ENCODE measurements at regions not wholly inside any gene's neighbourhood (a gene's known extent, or its start where the extent isn't known, plus 50 kb on each side); places are given as distances from the start of the nearest gene placed in this dataset.
"Not testable (repeated sequence)": the region's sequence is repeated elsewhere in the genome, so short reads cannot be mapped to it uniquely, and the experiment has no call there.

DNA sequence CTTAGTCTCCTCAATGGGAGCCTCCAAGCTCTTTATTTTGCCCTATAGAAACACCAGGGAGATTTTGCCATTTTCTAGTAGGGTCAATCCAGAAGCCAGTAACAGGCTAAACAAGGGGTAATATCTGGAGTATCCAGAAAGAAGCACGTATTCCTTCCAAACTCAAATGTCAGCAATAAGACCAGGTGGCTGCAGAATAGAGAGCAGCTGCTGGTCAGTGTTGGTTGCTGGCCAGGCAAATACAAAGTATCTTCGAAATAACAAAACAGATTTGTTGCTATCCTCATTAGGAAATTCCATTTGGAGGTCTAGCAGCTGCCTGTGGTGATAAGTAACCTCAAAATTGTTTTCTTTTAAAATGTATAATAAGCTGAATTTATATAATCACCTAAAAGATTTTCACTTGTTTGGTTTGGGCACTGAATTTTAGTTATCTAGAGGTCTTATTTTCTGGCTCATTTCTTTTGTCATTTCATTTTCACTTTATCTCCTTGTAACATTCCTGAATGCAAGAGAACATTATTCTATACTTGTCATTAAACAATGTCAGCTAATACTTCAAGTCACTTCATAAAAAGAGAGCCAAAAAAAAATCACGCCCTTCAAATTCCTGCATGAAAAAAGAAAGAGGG, 320.6 kb downstream of the DTHD1 start:
- in situ Hi-C loops (cut with HindIII; ENCODE audit: low sequenced_read_pairs), result no loop called here
- no peak for DNase-seq (ENCODE audit: low read depth)
- H3K4me3 ChIP-seq (ENCODE audit: low read depth, low read length), result no peak overlapping the region
- TF ChIP-seq, protein P1, sequence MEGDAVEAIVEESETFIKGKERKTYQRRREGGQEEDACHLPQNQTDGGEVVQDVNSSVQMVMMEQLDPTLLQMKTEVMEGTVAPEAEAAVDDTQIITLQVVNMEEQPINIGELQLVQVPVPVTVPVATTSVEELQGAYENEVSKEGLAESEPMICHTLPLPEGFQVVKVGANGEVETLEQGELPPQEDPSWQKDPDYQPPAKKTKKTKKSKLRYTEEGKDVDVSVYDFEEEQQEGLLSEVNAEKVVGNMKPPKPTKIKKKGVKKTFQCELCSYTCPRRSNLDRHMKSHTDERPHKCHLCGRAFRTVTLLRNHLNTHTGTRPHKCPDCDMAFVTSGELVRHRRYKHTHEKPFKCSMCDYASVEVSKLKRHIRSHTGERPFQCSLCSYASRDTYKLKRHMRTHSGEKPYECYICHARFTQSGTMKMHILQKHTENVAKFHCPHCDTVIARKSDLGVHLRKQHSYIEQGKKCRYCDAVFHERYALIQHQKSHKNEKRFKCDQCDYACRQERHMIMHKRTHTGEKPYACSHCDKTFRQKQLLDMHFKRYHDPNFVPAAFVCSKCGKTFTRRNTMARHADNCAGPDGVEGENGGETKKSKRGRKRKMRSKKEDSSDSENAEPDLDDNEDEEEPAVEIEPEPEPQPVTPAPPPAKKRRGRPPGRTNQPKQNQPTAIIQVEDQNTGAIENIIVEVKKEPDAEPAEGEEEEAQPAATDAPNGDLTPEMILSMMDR (IDR thresholded peaks at IDR 0.05; ENCODE audit: low read depth, low read length, missing control alignments), result no peak

DNA sequence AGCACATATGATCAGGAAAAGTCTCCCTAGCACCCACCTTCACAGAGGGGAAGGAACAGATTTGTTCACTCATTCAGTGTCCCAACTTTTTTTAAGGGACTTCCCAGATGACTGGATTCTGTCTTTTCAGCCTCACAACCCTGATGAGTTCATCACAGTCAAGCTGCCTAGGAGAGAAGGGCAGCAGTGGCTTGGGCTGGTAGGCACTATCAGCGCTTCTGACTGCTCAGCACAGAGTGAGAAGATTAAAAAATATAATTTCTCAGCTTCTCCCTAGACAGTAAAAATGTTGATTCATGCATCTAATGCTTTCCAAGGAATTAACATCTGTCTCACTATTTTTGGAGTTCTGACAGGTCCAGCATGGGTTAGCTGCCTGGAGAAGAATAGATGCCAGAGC, 328.2 kb downstream of the DTHD1 start:
- TF ChIP-seq, protein P1 (IDR thresholded peaks at IDR 0.05; ENCODE audit: low read depth, low read length, missing control alignments), result no peak
- in situ Hi-C loops (cut with HindIII; ENCODE audit: low sequenced_read_pairs), result no loop called here
- DNase-seq (ENCODE audit: low read depth), result no peak
- H3K4me3 ChIP-seq (ENCODE audit: low read depth, low read length), result no peak overlapping the region

DNA sequence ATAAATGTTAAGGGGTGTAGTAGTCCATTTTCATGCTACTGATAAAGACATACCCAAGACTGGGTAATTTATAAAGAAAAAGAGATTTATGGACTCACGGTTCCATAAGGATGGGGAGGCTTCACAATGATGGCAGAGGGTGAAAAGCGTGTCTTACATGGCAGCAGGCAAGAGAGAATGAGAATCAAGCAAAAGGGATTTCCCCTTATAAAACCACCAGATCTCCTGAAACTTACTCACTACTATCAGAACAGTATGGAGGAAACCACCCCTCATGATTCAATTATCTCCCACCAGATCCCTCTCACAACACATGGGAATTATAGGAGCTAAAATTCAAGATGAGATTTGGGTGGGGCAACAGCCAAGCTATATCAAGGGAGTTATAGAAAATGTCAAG, 329.2 kb downstream of the DTHD1 start:
- H3K4me3 ChIP-seq (ENCODE audit: low read depth, low read length), result no peak overlapping the region
- TF ChIP-seq, protein P1 (IDR thresholded peaks at IDR 0.05; ENCODE audit: low read depth, low read length, missing control alignments), result no peak
- in situ Hi-C loops (cut with HindIII; ENCODE audit: low sequenced_read_pairs), result no loop called here
- no peak for DNase-seq (ENCODE audit: low read depth)

DNA sequence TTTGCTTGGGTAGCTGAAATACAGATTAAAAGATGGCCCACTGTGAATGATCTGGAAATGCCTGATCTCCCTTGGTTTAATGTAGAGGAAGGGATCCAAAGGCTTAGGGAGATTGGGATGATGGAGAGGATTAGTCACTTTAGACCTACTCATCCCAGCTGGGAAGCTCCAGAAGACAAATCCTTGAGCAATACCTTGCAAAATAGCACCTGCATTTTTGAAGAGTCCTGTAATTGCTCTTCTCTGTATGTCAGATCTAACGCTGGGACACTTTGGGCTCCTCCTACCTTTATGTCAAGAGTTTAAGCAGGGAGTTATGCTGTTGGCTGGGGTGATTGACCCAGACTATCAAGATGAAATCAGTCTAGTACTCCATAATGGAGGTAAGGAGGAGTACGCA, 331.7 kb downstream of the DTHD1 start:
- H3K4me3 ChIP-seq (ENCODE audit: low read depth, low read length); DNase-seq (ENCODE audit: low read depth); in situ Hi-C loops (cut with HindIII; ENCODE audit: low sequenced_read_pairs): not testable (repeated sequence)

DNA sequence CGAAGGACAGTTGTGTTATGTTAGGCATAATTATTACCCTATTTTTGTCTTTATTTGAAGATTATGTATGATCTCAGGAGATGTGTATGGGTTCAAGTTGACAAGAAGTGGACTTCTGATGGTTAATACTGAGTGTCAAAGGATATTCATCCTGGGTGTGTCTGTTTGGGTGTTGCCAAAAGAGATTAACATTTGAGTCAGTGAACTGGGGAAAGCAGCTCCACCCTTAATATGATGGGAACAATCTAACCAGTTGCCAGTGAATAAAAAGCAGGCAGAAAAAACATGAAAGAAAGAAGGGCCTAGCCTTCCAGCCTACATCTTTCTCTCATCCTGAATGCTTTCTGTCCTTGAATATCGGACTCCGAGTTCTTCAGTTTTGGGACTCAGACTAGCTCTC, 332.6 kb downstream of the DTHD1 start:
- in situ Hi-C loops (cut with HindIII; ENCODE audit: low sequenced_read_pairs), result no loop called here
- TF ChIP-seq, protein P1 (IDR thresholded peaks at IDR 0.05; ENCODE audit: low read depth, low read length, missing control alignments), result no peak
- H3K4me3 ChIP-seq (ENCODE audit: low read depth, low read length), result no peak overlapping the region
- no peak for DNase-seq (ENCODE audit: low read depth)

DNA sequence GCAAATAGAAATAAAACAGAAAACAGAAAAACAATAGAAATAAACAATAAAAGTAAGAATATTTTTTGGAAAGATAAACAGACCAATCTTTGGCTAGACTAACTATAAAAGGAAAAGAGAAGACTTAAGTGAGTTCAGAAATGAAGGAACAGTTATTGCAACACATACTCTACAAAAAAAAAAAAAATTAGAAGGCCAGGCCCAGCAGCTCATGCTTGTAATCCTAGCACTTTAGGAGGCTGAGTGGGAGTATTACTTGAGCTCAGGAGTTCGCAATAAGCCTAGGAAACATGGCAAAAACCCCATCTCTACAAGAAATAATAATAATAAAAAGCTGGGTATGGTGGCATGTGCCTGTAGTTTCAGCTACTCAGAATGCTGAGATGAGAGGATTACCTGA, 336.7 kb downstream of the DTHD1 start:
- TF ChIP-seq, protein P1 (IDR thresholded peaks at IDR 0.05; ENCODE audit: low read depth, low read length, missing control alignments), result no peak
- in situ Hi-C loops (cut with HindIII; ENCODE audit: low sequenced_read_pairs), result no loop called here

DNA sequence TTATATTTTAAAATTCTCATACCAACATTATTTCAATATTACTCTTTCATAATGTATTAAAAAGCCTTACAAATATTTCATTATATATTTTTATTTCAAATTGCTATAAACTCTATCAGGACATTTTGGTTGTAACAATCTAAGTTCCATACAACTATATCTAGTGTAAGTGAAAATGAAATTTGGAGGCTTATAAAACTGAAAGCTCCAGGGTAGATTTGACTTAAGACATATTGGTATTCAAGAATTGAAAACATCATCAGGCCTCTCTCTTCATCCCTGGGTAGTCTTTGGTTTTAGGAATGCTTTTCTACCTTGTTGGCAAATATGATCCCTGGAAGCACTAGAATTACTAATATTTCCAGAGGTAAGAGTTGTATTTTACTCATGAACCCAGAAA, 342.6 kb downstream of the DTHD1 start:
- in situ Hi-C loops (cut with HindIII; ENCODE audit: low sequenced_read_pairs), result no loop called here
- no peak for DNase-seq (ENCODE audit: low read depth)
- no peak overlapping the region for H3K4me3 ChIP-seq (ENCODE audit: low read depth, low read length)
- TF ChIP-seq, protein P1 (IDR thresholded peaks at IDR 0.05; ENCODE audit: low read depth, low read length, missing control alignments), result no peak

More for the DNA sequence above, 336.7 kb downstream of the DTHD1 start:
- DNase-seq (ENCODE audit: low read depth), result no peak
- no peak overlapping the region for H3K4me3 ChIP-seq (ENCODE audit: low read depth, low read length)
